ENCODE measurements at regions not wholly inside any gene's neighbourhood (a gene's known extent, or its start where the extent isn't known, plus 50 kb on each side); places are given as distances from the start of the nearest gene placed in this dataset.

DNA sequence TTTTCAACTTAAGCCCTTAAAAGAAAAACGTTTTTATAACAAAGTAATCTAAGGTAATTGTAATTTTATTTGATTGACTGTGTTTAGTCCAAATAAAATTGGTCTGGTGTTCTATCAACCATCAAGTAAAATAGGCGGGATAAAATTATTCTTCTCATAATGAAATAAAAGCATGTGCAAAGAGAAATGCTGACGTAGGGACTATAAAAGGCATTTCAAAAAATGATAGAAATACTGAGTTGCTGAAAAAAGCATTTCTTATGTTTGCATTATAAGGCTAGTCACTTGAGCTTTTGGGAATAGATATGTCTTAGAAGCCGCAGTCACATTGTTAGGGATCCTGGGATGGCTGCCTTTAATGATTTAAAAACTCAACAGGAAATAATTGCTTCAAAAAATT lies 608.0 kb upstream of the JAG1 start:
- TF ChIP-seq POLR2AphosphoS5 (IDR thresholded peaks at IDR 0.05; ENCODE audit: low read depth, low read length) = no peak

DNA sequence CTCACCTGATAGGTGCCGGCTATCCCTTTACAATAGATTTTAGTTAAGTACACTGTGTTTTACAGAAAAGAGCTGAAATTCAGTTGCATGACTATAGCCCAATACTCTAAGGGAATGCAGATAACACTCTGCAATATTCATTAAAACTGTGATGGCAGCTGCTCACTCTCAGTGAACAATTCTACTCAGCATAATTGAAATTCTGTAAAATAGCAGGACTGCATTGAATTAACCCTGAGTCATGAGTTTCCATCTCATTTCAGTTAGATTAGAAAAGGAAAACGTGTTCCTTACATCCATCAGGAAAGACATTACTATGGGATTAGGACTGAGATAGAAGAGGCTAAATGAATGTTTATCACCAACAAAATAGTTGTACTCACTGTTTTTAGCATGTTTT lies 613.3 kb upstream of the JAG1 start:
- TF ChIP-seq TAF1 (IDR thresholded peaks at IDR 0.05; ENCODE audit: borderline replicate concordance, insufficient read depth, low read length) (no peak), POLR2AphosphoS5 (IDR thresholded peaks at IDR 0.05; ENCODE audit: low read depth, low read length) (no peak), SIN3A (IDR thresholded peaks at IDR 0.05; ENCODE audit: borderline replicate concordance, insufficient read depth, low read length) (no peak), FOXP2 (optimal IDR thresholded peaks at IDR 0.05; ENCODE audit: borderline replicate concordance, extremely low read depth, extremely low read length, insufficient read depth) (no peak)
- TF ChIP-seq, protein P1, sequence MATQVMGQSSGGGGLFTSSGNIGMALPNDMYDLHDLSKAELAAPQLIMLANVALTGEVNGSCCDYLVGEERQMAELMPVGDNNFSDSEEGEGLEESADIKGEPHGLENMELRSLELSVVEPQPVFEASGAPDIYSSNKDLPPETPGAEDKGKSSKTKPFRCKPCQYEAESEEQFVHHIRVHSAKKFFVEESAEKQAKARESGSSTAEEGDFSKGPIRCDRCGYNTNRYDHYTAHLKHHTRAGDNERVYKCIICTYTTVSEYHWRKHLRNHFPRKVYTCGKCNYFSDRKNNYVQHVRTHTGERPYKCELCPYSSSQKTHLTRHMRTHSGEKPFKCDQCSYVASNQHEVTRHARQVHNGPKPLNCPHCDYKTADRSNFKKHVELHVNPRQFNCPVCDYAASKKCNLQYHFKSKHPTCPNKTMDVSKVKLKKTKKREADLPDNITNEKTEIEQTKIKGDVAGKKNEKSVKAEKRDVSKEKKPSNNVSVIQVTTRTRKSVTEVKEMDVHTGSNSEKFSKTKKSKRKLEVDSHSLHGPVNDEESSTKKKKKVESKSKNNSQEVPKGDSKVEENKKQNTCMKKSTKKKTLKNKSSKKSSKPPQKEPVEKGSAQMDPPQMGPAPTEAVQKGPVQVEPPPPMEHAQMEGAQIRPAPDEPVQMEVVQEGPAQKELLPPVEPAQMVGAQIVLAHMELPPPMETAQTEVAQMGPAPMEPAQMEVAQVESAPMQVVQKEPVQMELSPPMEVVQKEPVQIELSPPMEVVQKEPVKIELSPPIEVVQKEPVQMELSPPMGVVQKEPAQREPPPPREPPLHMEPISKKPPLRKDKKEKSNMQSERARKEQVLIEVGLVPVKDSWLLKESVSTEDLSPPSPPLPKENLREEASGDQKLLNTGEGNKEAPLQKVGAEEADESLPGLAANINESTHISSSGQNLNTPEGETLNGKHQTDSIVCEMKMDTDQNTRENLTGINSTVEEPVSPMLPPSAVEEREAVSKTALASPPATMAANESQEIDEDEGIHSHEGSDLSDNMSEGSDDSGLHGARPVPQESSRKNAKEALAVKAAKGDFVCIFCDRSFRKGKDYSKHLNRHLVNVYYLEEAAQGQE (IDR thresholded peaks at IDR 0.05; ENCODE audit: insufficient read depth in 1 of 2, low read depth in 2 of 2, low read length in 2 of 2) = no peak

GRCh38 chr20:11296221-11296620 lies 621.5 kb upstream of the BTBD3 start:
- TF ChIP-seq, protein P1 (IDR thresholded peaks at IDR 0.05; ENCODE audit: insufficient read depth in 1 of 2, low read depth in 2 of 2, low read length in 2 of 2) = no peak
- TF ChIP-seq TAF1 (IDR thresholded peaks at IDR 0.05; ENCODE audit: borderline replicate concordance, insufficient read depth, low read length) (no peak), POLR2AphosphoS5 (IDR thresholded peaks at IDR 0.05; ENCODE audit: low read depth, low read length) (no peak), SIN3A (IDR thresholded peaks at IDR 0.05; ENCODE audit: borderline replicate concordance, insufficient read depth, low read length) (no peak), FOXP2 (optimal IDR thresholded peaks at IDR 0.05; ENCODE audit: borderline replicate concordance, extremely low read depth, extremely low read length, insufficient read depth) (no peak)

- TF ChIP-seq POLR2AphosphoS5 (IDR thresholded peaks at IDR 0.05; ENCODE audit: low read depth, low read length) = no peak
- TF ChIP-seq, protein P1 (IDR thresholded peaks at IDR 0.05; ENCODE audit: insufficient read depth in 1 of 2, low read depth in 2 of 2, low read length in 2 of 2) = no peak
- no peak for TF ChIP-seq SIN3A (IDR thresholded peaks at IDR 0.05; ENCODE audit: borderline replicate concordance, insufficient read depth, low read length)
- no peak for TF ChIP-seq TAF1 (IDR thresholded peaks at IDR 0.05; ENCODE audit: borderline replicate concordance, insufficient read depth, low read length)
- TF ChIP-seq FOXP2 (optimal IDR thresholded peaks at IDR 0.05; ENCODE audit: borderline replicate concordance, extremely low read depth, extremely low read length, insufficient read depth) = no peak
Measured at GRCh38 chr20:11296951-11297350, 620.7 kb upstream of the BTBD3 start.

DNA sequence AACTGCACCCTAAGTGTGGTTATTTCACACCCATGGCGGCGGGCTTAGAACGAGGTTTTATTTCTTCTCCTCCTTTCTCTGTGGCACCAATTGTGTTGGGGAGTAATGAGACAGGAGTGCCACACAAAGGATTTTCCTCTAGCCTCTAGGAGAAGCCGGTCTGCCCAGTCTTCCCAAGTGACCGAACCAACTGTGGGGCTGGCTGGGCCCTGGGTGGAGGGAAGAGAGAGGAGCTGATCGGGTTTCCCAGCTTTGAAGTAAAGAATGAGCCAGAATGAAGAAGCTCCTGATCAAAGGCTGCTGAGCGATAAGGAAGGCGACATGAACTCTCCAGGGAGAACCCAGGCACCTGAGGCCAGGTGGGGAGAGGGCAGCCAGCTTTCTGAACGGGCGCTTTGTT lies 616.0 kb upstream of the BTBD3 start:
- no peak for TF ChIP-seq SIN3A (IDR thresholded peaks at IDR 0.05; ENCODE audit: borderline replicate concordance, insufficient read depth, low read length)
- no peak for TF ChIP-seq TAF1 (IDR thresholded peaks at IDR 0.05; ENCODE audit: borderline replicate concordance, insufficient read depth, low read length)
- no peak for TF ChIP-seq FOXP2 (optimal IDR thresholded peaks at IDR 0.05; ENCODE audit: borderline replicate concordance, extremely low read depth, extremely low read length, insufficient read depth)
- TF ChIP-seq, protein P1 (IDR thresholded peaks at IDR 0.05; ENCODE audit: insufficient read depth in 1 of 2, low read depth in 2 of 2, low read length in 2 of 2) = no peak
- no peak for TF ChIP-seq POLR2AphosphoS5 (IDR thresholded peaks at IDR 0.05; ENCODE audit: low read depth, low read length)
